Thyroid gland (tissue), 4 donors: ENCODE measurements at regions not wholly inside any gene's neighbourhood (a gene's known extent, or its start where the extent isn't known, plus 50 kb on each side); places are given as distances from the start of the nearest gene placed in this dataset.

Source experiments
- DNase-seq, 2 donors: peaks; one replicate each; pipeline ENCODE4 v3.0.0-alpha.2; 2019
- H3K27ac ChIP-seq, 3 donors: fragments of 200-600 bp; sonication (generic); 1 replicate in 2 of 3; 2 replicates in 1 of 3; pipeline ENCODE4 v1.5.1; 2016 to 2019; ENCODE audit warnings: mild to moderate bottlenecking in 1 of 3, moderate library complexity in 1 of 3
- H3K27me3 ChIP-seq: fragments of 200-600 bp; sonication (generic); one replicate; pipeline ENCODE4 v1.5.1; 2019
- H3K36me3 ChIP-seq, 2 donors: fragments of 200-600 bp; sonication (generic); one replicate each; pipeline ENCODE4 v1.5.1; 2016 to 2019
- H3K4me1 ChIP-seq, 2 donors: fragments of 200-600 bp; sonication (generic); one replicate each; pipeline ENCODE4 v1.5.1; 2017 to 2019
- H3K4me3 ChIP-seq, 3 donors: fragments of 200-600 bp; sonication (generic); replicated peaks in 1 of 3; 1 replicate in 2 of 3; 2 replicates in 1 of 3; pipeline ENCODE4 v1.5.1; 2016; ENCODE audit warnings: mild to moderate bottlenecking in 1 of 3
- H3K9me3 ChIP-seq: fragments of 200-600 bp; sonication (generic); one replicate; pipeline ENCODE4 v1.5.1; 2017
- CTCF ChIP-seq, 6 experiments: fragments of 200-600 bp in 3 of 6; fragments of 450-650 bp in 3 of 6; sonication (generic) in 3 of 6; IDR thresholded peaks; one replicate each; pipeline ENCODE4 v1.5.1; 2016 to 2019; ENCODE audit warnings: antibody characterized with exemption in 6 of 6, mild to moderate bottlenecking in 2 of 6, inconsistent platforms in 1 of 6, moderate library complexity in 1 of 6
- POLR2A ChIP-seq, 2 donors: fragments of 450-650 bp; IDR thresholded peaks; one replicate each; pipeline ENCODE4 v1.6.1; 2017; ENCODE audit warnings: antibody characterized with exemption in 2 of 2, mild to moderate bottlenecking in 2 of 2, moderate library complexity in 1 of 2
- WGBS, 2 donors: methylation state at CpG; one replicate each; pipeline ENCODE4 v1.1.5; 2017; 5-methylcytosine and 5-hydroxymethylcytosine counted together
- intact Hi-C: fragments of 100-400 bp; cut with DNase I; formaldehyde crosslinking; loops from one replicate; pipeline ENCODE4 v1.15.1; 2023

DNA sequence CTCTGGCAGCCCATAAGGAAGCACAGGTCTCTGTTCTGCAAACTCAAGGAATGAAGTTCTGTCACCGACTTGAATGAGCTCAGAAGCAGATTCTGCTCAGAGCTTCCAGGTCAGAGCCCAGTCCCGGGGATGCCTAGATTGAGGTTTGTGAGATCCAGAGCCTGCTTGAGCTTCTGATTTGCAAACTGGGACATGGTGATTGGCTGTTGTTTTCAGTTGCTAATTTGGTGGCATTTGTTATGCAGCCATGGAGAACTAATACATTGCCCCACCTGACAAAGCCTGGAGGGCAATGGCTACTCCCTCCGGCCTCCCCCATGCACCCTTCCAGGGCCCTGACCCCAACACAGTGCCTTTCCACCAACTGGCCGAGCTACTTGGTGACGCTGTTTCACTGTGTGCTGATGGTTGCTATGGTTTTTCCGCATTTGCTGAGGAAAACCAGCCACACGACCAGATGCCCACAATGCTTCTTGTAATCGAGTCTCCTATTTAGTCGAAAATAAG, 379.5 kb upstream of the ATP10A start:
- no peak for DNase-seq
- no peaks in the 10 kb centered on the region for H3K36me3 ChIP-seq
- no peaks in the 10 kb centered on the region for H3K9me3 ChIP-seq
- no peaks in the 10 kb centered on the region for H3K4me1 ChIP-seq
- TF ChIP-seq CTCF (IDR thresholded peaks at IDR 0.05) (no peak), POLR2A (IDR thresholded peaks at IDR 0.05) (no peak)
- no peak overlapping the region for H3K4me3 ChIP-seq
- H3K27me3 ChIP-seq, result no peaks in the 10 kb centered on the region
- no peak overlapping the region for H3K27ac ChIP-seq
- 71 to 84% methylated on average over 9 of the region's 9 CpGs for WGBS, 2 donors
- intact Hi-C loops, result no loop called here

DNA sequence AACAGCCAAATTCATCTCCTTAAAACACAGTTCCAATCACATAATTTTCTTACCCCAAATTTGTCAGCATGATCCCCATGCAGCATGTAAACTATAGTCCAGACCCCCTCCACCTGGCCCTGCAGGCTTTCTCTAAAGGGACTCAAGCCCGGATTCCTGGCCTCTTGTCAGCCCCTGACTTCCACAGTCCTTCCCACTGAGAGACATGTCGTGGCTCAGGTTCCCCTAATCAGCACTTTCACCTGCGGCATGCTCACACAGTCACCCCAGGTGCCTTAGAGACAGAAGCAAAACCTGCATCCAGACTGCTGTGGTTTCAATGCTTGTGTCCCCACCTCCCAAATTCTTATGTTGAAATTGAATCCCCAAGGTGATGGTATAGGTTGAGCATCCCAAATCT, 372.7 kb upstream of the ATP10A start:
- no peaks in the 10 kb centered on the region for H3K27me3 ChIP-seq
- no peaks in the 10 kb centered on the region for H3K36me3 ChIP-seq
- H3K4me1 ChIP-seq, result no peaks in the 10 kb centered on the region
- DNase-seq, result no peak
- H3K9me3 ChIP-seq, result no peaks in the 10 kb centered on the region
- intact Hi-C loops, result no loop called here
- H3K4me3 ChIP-seq, result no peak overlapping the region
- 23 to 26% methylated on average over 3 of the region's 3 CpGs for WGBS, 2 donors
- no peak overlapping the region for H3K27ac ChIP-seq
- TF ChIP-seq CTCF (IDR thresholded peaks at IDR 0.05), result no peak
- TF ChIP-seq POLR2A (IDR thresholded peaks at IDR 0.05), result no peak

DNA sequence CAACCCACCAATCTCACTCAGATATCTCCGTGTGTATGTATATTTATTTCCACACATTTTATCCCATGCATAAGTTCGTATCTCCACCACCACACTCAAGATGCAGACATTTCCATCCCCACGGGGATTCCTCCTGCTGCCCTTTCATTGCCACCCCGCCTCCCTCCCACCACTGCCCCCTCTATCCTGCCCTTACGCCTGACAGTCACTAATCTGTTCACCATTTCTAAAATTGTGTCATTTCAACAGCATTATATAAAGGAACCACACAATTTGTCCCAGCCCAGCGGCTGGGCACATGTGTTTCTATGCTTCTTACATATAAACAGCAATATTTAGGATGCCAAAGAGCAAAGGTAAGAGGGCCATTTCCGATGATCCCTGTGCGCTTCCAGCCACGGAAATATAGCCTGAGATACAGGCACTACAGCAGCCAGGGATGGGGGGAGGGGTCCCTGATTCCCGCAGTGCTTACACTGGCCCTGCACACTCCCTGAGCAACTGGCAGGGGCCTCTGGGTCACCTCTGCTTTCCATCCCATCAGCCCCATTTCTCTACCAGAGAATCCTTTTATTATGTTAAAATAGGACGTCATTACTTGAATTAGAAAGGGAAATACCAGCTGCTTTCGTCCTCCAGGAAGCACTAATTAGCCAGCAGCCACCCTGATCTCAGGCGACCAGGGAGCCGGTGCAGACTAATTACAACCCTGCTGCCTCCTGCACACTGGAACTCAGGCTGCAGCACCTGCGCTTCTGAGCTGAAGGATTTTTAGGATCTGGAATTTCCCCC, 372.0 kb upstream of the ATP10A start:
- no peak for TF ChIP-seq POLR2A (IDR thresholded peaks at IDR 0.05)
- TF ChIP-seq CTCF (IDR thresholded peaks at IDR 0.05), result no peak
- WGBS, 2 donors, result 40 to 43% methylated on average over 14 to 15 of the region's 15 CpGs

DNA sequence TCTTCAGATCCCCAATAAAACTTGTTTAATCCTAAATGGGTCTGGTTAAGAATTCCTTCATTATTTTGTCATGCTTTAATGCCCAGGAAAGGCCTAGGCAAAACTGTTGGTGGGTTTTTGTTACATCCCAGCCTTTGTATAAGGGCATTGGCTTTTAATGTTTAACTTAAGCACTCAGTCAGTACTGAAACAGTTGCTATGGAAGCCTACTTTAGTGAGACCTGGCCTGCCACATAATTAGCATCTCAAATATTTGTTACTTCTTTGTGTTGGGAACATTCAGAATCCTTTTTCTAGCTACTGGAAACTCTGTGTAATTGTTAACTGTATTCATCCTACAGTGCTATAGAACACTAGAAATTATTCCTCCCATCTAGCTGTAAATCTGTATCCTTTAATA, 369.6 kb upstream of the ATP10A start:
- H3K4me1 ChIP-seq, result no peaks in the 10 kb centered on the region
- no peak for DNase-seq
- no peaks in the 10 kb centered on the region for H3K36me3 ChIP-seq
- H3K4me3 ChIP-seq, result no peak overlapping the region
- no peaks in the 10 kb centered on the region for H3K9me3 ChIP-seq
- TF ChIP-seq POLR2A (IDR thresholded peaks at IDR 0.05), result no peak
- TF ChIP-seq CTCF (IDR thresholded peaks at IDR 0.05), result no peak
- intact Hi-C loops, result no loop called here
- no peak overlapping the region for H3K27ac ChIP-seq
- no peaks in the 10 kb centered on the region for H3K27me3 ChIP-seq

More for the DNA sequence above, 372.0 kb upstream of the ATP10A start:
- DNase-seq, result no peak
- no peak overlapping the region for H3K4me3 ChIP-seq
- no peaks in the 10 kb centered on the region for H3K4me1 ChIP-seq
- intact Hi-C loops, result no loop called here
- no peaks in the 10 kb centered on the region for H3K27me3 ChIP-seq
- H3K36me3 ChIP-seq, result no peaks in the 10 kb centered on the region
- no peak overlapping the region for H3K27ac ChIP-seq
- no peaks in the 10 kb centered on the region for H3K9me3 ChIP-seq

GRCh38 chr15:26231096-26231495, 368.0 kb upstream of the ATP10A start:
- TF ChIP-seq CTCF (IDR thresholded peaks at IDR 0.05) (no peak), POLR2A (IDR thresholded peaks at IDR 0.05) (no peak)
- Histone ChIP-seq H3K4me1 (no peaks in the 10 kb centered on the region), H3K27ac (no peak overlapping the region), H3K9me3 (no peaks in the 10 kb centered on the region), H3K4me3 (no peak overlapping the region), H3K36me3 (no peaks in the 10 kb centered on the region), H3K27me3 (no peaks in the 10 kb centered on the region)
- DNase-seq, result no peak
- 40 to 53% methylated on average over 6 of the region's 6 CpGs for WGBS, 2 donors
- intact Hi-C loops, result no loop called here
